ENCODE measurements at regions not wholly inside any gene's neighbourhood (a gene's known extent, or its start where the extent isn't known, plus 50 kb on each side); places are given as distances from the start of the nearest gene placed in this dataset.

DNA sequence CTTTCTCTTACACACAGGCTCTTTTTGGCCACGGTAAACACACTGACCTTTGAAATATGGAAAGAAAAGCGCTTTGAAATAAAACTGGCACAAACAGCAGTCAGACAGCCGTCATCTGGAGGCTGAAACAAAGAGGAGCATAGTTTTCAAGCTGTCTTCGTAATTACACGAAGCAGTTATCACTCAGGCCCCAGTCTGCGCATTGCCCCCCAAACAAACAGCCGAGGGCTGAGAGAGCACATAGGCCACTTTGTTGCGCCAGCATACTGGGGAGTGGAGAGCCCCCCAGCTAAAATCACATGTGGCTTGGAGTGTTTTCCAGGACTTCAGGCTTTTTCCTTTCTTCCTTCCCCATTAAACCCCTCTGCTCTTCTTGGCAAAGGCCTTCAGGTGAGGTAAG, 142.9 kb upstream of the BTG1 start:
- no peaks in the 10 kb centered on the region for H3K27me3 ChIP-seq (ENCODE audit: insufficient read depth, insufficient read length)
- no peak for DNase-seq (ENCODE audit: low read depth, low spot score)
- H3K4me3 ChIP-seq (ENCODE audit: insufficient read length, low read depth) = no peak overlapping the region
- TF ChIP-seq ZNF274 (IDR thresholded peaks at IDR 0.05; ENCODE audit: low read depth, low read length) = no peak
- TF ChIP-seq SUZ12 (IDR thresholded peaks at IDR 0.05; ENCODE audit: extremely low read depth, insufficient read depth, insufficient read length) = no peak
- no peak for TF ChIP-seq YY1 (IDR thresholded peaks at IDR 0.05; ENCODE audit: insufficient read depth, insufficient read length)
- H3K36me3 ChIP-seq (ENCODE audit: insufficient read depth, insufficient read length, low read length) = no peaks in the 10 kb centered on the region
- no peak overlapping the region for H3K9ac ChIP-seq (ENCODE audit: insufficient read length, low read depth)
- no peaks in the 10 kb centered on the region for H3K9me3 ChIP-seq (ENCODE audit: insufficient read depth, low read length)
- no peaks in the 10 kb centered on the region for H3K4me1 ChIP-seq (ENCODE audit: insufficient read depth, insufficient read length)

DNA sequence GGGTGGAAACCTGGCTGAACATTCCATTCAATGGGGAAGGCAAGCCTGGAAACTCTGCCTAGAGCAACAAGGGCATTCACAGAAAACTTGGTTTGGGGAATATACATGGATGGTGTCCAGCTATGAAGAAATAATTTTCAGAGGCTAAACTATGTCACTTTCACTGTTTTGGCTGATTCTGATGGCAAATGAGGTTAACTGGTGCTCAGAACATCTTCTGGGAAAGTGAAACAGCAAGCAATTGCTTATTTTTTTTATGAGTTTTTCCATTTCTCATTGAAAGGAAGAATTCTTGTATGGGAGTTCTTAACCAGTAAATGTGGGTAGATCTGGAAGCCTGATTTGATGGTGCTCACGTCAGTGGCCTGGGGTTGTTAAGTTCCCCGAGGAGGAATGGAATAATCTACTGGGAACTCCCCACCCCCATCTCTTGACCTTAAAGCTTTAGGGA, 132.8 kb upstream of the BTG1 start:
- Histone ChIP-seq H3K9me3 (ENCODE audit: insufficient read depth, low read length) (no peaks in the 10 kb centered on the region), H3K4me3 (ENCODE audit: insufficient read length, low read depth) (no peak overlapping the region), H3K9ac (ENCODE audit: insufficient read length, low read depth) (no peak overlapping the region), H3K4me1 (ENCODE audit: insufficient read depth, insufficient read length) (no peaks in the 10 kb centered on the region), H3K27me3 (ENCODE audit: insufficient read depth, insufficient read length) (no peaks in the 10 kb centered on the region), H3K36me3 (ENCODE audit: insufficient read depth, insufficient read length, low read length) (no peaks in the 10 kb centered on the region)
- TF ChIP-seq SUZ12 (IDR thresholded peaks at IDR 0.05; ENCODE audit: extremely low read depth, insufficient read depth, insufficient read length) = no peak
- no peak for TF ChIP-seq ZNF274 (IDR thresholded peaks at IDR 0.05; ENCODE audit: low read depth, low read length)
- TF ChIP-seq YY1 (IDR thresholded peaks at IDR 0.05; ENCODE audit: insufficient read depth, insufficient read length) = no peak
- no peak for DNase-seq (ENCODE audit: low read depth, low spot score)

DNA sequence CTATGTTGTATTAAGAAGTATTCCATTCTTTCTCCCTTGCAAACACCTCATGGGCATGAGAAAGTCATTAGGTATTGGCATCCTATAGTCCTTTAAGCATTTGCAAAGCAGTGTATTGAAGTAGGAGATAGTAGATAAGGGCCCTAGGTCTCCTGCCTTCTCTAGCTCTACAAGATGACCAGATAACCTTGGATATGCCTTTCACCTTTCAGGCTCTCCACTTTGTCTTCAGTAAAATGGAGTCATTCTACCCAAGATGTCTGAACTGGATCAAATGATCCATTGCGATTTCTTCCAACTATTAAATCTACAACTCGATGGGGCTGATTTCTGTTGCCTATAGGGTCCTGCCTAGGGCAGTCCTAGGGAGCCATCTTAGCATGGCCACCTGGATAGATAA, 132.1 kb upstream of the BTG1 start:
- H3K4me1 ChIP-seq (ENCODE audit: insufficient read depth, insufficient read length) = no peaks in the 10 kb centered on the region
- DNase-seq (ENCODE audit: low read depth, low spot score) = no peak
- no peaks in the 10 kb centered on the region for H3K36me3 ChIP-seq (ENCODE audit: insufficient read depth, insufficient read length, low read length)
- H3K9me3 ChIP-seq (ENCODE audit: insufficient read depth, low read length) = no peaks in the 10 kb centered on the region
- no peak overlapping the region for H3K9ac ChIP-seq (ENCODE audit: insufficient read length, low read depth)
- no peak for TF ChIP-seq ZNF274 (IDR thresholded peaks at IDR 0.05; ENCODE audit: low read depth, low read length)
- no peak for TF ChIP-seq YY1 (IDR thresholded peaks at IDR 0.05; ENCODE audit: insufficient read depth, insufficient read length)
- TF ChIP-seq SUZ12 (IDR thresholded peaks at IDR 0.05; ENCODE audit: extremely low read depth, insufficient read depth, insufficient read length) = no peak
- H3K4me3 ChIP-seq (ENCODE audit: insufficient read length, low read depth) = no peak overlapping the region
- no peaks in the 10 kb centered on the region for H3K27me3 ChIP-seq (ENCODE audit: insufficient read depth, insufficient read length)

DNA sequence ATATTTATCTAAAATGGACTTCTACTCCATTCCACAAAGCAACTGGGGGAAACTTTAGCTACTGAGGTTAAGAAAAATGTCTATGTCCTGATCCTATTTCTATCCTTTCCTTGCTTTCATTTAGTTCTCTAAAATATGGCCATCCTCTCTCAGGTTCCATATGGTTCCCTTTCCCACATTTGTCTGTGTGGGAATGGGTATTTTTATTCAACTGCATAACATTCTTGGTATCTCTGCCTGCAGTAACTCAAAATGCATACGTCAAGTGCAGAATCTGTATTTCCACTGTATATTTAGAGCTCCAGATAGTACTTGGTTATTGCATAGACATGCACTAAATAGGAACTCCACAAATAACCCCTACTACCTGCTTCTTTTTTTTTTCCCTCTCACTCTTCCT, 130.6 kb upstream of the BTG1 start:
- no peak overlapping the region for H3K9ac ChIP-seq (ENCODE audit: insufficient read length, low read depth)
- no peak overlapping the region for H3K4me3 ChIP-seq (ENCODE audit: insufficient read length, low read depth)
- TF ChIP-seq SUZ12 (IDR thresholded peaks at IDR 0.05; ENCODE audit: extremely low read depth, insufficient read depth, insufficient read length) = no peak
- TF ChIP-seq ZNF274 (IDR thresholded peaks at IDR 0.05; ENCODE audit: low read depth, low read length) = no peak
- TF ChIP-seq YY1 (IDR thresholded peaks at IDR 0.05; ENCODE audit: insufficient read depth, insufficient read length) = no peak
- no peaks in the 10 kb centered on the region for H3K27me3 ChIP-seq (ENCODE audit: insufficient read depth, insufficient read length)
- no peaks in the 10 kb centered on the region for H3K4me1 ChIP-seq (ENCODE audit: insufficient read depth, insufficient read length)
- no peaks in the 10 kb centered on the region for H3K36me3 ChIP-seq (ENCODE audit: insufficient read depth, insufficient read length, low read length)
- H3K9me3 ChIP-seq (ENCODE audit: insufficient read depth, low read length) = no peaks in the 10 kb centered on the region
- DNase-seq (ENCODE audit: low read depth, low spot score) = no peak

DNA sequence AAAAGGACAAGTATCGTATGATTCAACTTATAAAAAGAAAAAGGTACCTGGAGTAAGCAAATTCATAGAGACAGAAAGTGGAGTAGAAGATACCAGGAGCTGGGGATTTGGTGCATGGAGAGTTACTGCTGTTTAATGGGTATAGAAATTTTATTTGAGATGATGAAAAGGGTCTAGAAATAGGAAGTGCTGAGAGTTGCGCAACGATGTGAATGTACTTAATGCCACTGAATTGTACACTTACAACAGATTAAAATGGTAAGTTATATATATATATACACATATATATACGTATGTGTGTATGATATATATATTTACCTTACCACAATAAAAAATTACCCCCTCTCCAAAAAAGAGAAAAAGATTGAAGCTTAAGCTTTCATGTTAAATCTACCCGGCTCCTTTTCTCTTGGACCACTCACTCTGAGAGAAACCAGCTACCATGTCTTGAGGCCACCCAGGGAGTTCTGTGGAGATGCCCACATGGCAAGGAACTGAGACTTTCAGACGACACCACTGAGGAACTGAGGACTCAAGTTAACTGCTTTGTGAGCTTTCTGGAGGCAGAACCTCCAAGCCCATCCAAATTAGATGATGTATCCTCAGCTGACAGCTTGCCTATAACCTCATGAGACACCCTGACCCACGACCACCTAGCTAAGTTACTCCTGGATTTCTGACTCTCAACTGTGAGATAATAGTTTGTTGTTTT, 130.0 kb upstream of the BTG1 start:
- H3K4me3 ChIP-seq (ENCODE audit: insufficient read length, low read depth) = no peak overlapping the region
- TF ChIP-seq SUZ12 (IDR thresholded peaks at IDR 0.05; ENCODE audit: extremely low read depth, insufficient read depth, insufficient read length) (no peak), ZNF274 (IDR thresholded peaks at IDR 0.05; ENCODE audit: low read depth, low read length) (no peak), YY1 (IDR thresholded peaks at IDR 0.05; ENCODE audit: insufficient read depth, insufficient read length) (no peak)
- H3K36me3 ChIP-seq (ENCODE audit: insufficient read depth, insufficient read length, low read length) = no peaks in the 10 kb centered on the region
- DNase-seq (ENCODE audit: low read depth, low spot score) = no peak
- H3K9ac ChIP-seq (ENCODE audit: insufficient read length, low read depth) = no peak overlapping the region
- H3K9me3 ChIP-seq (ENCODE audit: insufficient read depth, low read length) = no peaks in the 10 kb centered on the region
- no peaks in the 10 kb centered on the region for H3K4me1 ChIP-seq (ENCODE audit: insufficient read depth, insufficient read length)
- H3K27me3 ChIP-seq (ENCODE audit: insufficient read depth, insufficient read length) = no peaks in the 10 kb centered on the region

DNA sequence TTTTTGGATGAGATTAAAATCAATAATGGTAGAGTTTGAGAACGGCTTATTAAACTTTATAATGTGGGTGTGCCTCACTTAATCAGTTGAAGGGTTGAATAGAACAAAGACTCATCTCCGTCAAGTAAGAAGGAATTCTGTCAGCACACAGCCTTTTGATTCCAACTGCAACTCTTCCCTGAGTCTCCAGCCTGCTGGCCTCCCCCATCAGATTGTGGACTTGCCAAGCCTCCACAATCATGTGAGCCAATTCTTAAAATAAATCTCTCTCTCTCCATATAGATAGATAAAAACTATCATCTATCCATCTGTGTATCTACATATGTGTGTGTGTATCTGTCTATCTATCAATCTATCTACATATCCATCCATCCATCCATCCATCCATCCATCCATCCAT, 127.4 kb upstream of the BTG1 start:
- H3K27me3 ChIP-seq (ENCODE audit: insufficient read depth, insufficient read length) = no peaks in the 10 kb centered on the region
- no peak for DNase-seq (ENCODE audit: low read depth, low spot score)
- H3K36me3 ChIP-seq (ENCODE audit: insufficient read depth, insufficient read length, low read length) = no peaks in the 10 kb centered on the region
- no peak overlapping the region for H3K9ac ChIP-seq (ENCODE audit: insufficient read length, low read depth)
- TF ChIP-seq SUZ12 (IDR thresholded peaks at IDR 0.05; ENCODE audit: extremely low read depth, insufficient read depth, insufficient read length) (no peak), ZNF274 (IDR thresholded peaks at IDR 0.05; ENCODE audit: low read depth, low read length) (no peak), YY1 (IDR thresholded peaks at IDR 0.05; ENCODE audit: insufficient read depth, insufficient read length) (no peak)
- H3K4me1 ChIP-seq (ENCODE audit: insufficient read depth, insufficient read length) = no peaks in the 10 kb centered on the region
- H3K4me3 ChIP-seq (ENCODE audit: insufficient read length, low read depth) = no peak overlapping the region
- no peaks in the 10 kb centered on the region for H3K9me3 ChIP-seq (ENCODE audit: insufficient read depth, low read length)

DNA sequence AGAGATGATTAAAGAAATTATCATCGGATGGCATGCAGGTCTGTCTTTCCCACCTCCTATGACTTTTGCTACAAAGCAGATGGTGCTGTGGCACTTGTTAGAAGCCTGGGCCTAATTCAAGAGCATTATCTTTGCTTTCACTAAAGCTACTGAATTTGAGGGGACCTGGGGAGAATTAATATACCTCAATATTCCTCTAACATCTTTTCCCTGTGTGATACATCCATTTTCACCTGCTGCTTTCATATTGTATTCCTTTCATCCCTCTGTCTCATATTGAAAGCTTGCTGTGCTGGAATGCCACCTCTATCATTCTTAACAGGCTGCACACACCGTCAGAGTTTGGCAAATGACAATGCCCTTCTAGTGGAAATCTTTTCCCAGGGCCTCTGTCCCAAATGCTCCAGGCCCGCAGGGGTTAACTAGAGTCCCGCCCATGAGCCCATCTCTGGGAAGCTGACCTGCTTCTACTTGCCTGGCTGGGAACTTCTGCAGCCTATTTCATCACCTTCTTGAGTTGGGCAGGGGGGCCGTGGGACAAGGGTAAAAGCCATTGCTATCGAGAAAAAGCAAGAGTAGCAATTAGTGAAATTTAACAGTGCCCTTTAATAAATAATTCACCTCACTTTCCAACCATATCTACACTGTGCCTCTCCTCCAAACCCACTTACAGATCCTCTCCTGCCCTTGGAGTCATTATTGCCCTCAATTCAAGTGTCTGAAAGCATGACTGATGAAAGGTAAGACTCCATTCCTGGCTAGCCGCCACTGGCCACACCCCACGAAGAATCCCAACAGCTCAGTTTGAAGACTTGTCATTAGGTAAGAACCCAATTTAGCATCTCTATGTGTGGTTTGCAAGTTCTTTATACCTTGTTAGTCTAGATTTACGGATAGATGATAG, 126.7 kb upstream of the BTG1 start:
- TF ChIP-seq SUZ12 (IDR thresholded peaks at IDR 0.05; ENCODE audit: extremely low read depth, insufficient read depth, insufficient read length) (no peak), ZNF274 (IDR thresholded peaks at IDR 0.05; ENCODE audit: low read depth, low read length) (no peak), YY1 (IDR thresholded peaks at IDR 0.05; ENCODE audit: insufficient read depth, insufficient read length) (no peak)
- no peak for DNase-seq (ENCODE audit: low read depth, low spot score)
- Histone ChIP-seq H3K4me1 (ENCODE audit: insufficient read depth, insufficient read length) (no peaks in the 10 kb centered on the region), H3K27me3 (ENCODE audit: insufficient read depth, insufficient read length) (no peaks in the 10 kb centered on the region), H3K9ac (ENCODE audit: insufficient read length, low read depth) (no peak overlapping the region), H3K4me3 (ENCODE audit: insufficient read length, low read depth) (no peak overlapping the region), H3K9me3 (ENCODE audit: insufficient read depth, low read length) (no peaks in the 10 kb centered on the region), H3K36me3 (ENCODE audit: insufficient read depth, insufficient read length, low read length) (no peaks in the 10 kb centered on the region)
